Keratinocyte (primary cell): ENCODE measurements at regions not wholly inside any gene's neighbourhood (a gene's known extent, or its start where the extent isn't known, plus 50 kb on each side); places are given as distances from the start of the nearest gene placed in this dataset.
A peak's percentile ranks its signal among the peaks of the same experiment; 100 is the strongest.

ENCODE experiments used
- EZH2 ChIP-seq: IDR thresholded peaks from one replicate; pipeline ENCODE4 v1.6.1; 2012; ENCODE audit warnings: inconsistent platforms, mild to moderate bottlenecking, low read length, moderate library complexity
- TF ChIP-seq, protein P1 (sequence below), 3 experiments: IDR thresholded peaks in 1 of 3; conservative IDR thresholded peaks in 1 of 3; optimal IDR thresholded peaks in 1 of 3; 2 replicates in 2 of 3; 3 replicates in 1 of 3; pipeline versions ENCODE3 to v1.5.1; 2011; ENCODE audit warnings: low read length in 3 of 3, mild to moderate bottlenecking in 3 of 3, moderate library complexity in 2 of 3, control low read depth in 1 of 3, inconsistent platforms in 1 of 3; ENCODE audit not compliant: insufficient read depth in 2 of 3; ENCODE audit errors: extremely low read depth in 1 of 3

DNA sequence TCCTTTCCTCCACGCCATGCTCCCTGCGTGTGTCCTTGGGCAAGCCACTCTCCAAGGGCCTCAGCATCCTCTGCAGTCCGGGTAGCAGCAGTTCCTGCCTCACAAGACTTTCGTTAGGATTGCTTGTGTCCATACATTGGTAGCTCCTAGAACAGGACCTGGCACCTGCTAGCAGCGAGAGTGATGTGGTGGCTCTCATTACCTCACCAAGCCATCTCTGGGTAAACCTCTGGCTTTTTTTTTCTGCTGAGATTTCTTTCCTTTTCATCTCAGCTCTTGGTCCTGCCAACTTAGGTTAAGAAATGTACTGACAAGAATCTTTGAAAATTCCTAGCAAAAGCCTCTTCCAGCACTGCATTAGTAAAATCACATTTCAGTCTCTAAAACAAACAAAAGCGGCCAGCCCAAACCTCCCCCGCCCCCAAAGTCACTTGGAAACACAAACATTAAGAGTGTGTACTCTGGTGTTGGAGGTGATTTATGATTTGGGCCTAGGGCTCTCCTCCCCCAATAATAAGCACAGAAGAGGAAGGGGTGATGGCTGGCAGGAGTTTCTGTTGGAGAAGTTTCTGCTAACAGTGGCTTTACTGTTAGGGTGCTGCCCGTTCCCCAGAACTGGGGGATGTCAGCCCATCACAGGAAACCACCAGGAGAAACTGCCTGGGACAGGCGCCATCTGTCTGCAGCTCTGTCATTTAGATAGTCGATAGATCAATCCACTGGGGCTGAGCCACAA, 199.2 kb downstream of the CD83 start:
- TF ChIP-seq, protein P1, sequence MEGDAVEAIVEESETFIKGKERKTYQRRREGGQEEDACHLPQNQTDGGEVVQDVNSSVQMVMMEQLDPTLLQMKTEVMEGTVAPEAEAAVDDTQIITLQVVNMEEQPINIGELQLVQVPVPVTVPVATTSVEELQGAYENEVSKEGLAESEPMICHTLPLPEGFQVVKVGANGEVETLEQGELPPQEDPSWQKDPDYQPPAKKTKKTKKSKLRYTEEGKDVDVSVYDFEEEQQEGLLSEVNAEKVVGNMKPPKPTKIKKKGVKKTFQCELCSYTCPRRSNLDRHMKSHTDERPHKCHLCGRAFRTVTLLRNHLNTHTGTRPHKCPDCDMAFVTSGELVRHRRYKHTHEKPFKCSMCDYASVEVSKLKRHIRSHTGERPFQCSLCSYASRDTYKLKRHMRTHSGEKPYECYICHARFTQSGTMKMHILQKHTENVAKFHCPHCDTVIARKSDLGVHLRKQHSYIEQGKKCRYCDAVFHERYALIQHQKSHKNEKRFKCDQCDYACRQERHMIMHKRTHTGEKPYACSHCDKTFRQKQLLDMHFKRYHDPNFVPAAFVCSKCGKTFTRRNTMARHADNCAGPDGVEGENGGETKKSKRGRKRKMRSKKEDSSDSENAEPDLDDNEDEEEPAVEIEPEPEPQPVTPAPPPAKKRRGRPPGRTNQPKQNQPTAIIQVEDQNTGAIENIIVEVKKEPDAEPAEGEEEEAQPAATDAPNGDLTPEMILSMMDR (optimal IDR thresholded peaks at IDR 0.05 in 1 of 3, IDR thresholded peaks at IDR 0.05 in 1 of 3, conservative IDR thresholded peaks at IDR 0.05 in 1 of 3; ENCODE audit: extremely low read depth in 1 of 3, insufficient read depth in 2 of 3, low read length in 3 of 3) = peak; percentile 11 to 40 (median 14)
- no peak for TF ChIP-seq EZH2
